ENCODE measurements at regions not wholly inside any gene's neighbourhood (a gene's known extent, or its start where the extent isn't known, plus 50 kb on each side); places are given as distances from the start of the nearest gene placed in this dataset.

DNA sequence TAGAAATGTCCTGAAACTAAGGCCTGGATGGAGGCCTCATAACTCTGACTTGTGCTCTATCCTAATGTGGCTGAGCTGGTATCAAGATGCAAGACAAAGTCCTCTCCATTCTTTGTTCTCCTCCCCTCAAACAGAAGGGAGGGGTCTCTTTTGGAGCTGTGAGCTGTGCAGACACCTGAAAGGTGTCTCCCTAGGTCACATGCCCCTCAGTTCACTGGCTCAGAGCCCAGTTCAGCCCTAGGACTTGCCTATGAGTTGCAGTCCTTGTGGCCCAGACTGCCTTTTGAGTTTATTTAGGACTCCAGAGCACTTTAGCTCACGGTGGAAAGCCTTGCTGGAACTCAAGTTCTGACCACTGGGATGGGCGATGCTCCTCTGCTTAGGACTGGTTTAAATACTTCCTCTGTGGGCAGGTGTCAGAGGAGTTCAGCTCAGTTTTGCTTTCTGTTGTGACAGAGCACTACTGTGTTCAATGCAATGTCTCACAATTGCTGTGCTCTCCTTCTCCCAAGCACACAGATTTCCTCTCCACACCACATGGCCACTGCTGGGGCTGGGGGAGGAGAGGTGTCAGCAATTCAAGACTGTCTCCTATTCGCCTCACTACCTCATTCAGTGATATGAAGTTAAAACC is 84.8 kb upstream of the ZNF827 start:
- no peak for DNase-seq (ENCODE audit: low spot score)

GRCh38 chr4:146022541-146022940 is 83.9 kb upstream of the ZNF827 start:
- no peak for DNase-seq (ENCODE audit: low spot score)

DNA sequence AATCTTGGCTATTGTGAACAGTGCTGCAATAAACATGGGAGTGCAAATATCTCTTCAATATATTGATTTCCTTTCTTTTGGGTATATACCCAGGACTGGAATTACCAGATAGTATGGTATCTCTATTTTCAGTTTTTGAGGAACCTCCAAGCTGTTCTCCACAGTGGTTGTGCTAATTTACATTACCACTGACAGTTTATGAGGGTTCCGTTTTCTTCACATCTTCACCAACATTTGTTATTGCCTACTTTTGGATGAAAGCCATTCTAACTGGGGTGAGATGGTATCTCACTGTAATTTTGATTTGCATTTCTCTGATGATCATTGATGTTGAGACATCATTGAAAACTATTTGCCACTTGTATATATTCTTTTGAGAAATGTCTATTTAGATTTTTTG is 79.6 kb upstream of the ZNF827 start:
- DNase-seq (ENCODE audit: low spot score), result no peak

- no peak for DNase-seq (ENCODE audit: low spot score)
Measured at GRCh38 chr4:146004730-146005129, 66.1 kb upstream of the ZNF827 start.

DNA sequence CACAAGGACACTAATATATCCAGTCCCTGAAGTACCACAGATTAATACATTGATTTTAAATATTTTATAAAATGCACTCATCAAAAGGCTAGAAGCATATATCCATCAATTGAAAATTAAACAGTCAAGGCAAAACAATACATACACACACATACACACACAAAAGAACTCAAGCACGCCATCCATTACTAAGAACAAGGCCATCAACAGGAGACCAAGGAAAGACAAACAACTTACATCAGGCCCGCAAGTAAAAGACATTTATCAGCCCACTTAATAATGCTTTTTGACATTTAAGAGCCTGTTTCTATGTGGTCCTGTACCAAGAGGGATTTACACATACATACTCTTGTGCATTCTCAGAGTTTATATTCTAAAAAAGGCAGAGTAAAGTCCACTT is 50.0 kb upstream of the ZNF827 start:
- no peak for DNase-seq (ENCODE audit: low spot score)
